PC-3 (cell line): ENCODE measurements at regions not wholly inside any gene's neighbourhood (a gene's known extent, or its start where the extent isn't known, plus 50 kb on each side); places are given as distances from the start of the nearest gene placed in this dataset.

Experiments used
- ATAC-seq: fragments of 200-7000 bp; cut with Tn5 transposase; 2 replicates; pipeline ENCODE4 v1.9.1; 2020; ENCODE audit warnings: mild to moderate bottlenecking, moderate library complexity
- BruUV-seq: library from RNA; stranded (reverse); fragments of 400-500 nt; replicated peaks from 2 replicates; lab custom pipeline; 2021; lab: Mats Ljungman, UMichigan
- CTCF ChIA-PET: fragments of 300-600 bp; sonication (Branson Sonifier 250); formaldehyde crosslinking; loops from one replicate; lab custom pipeline; 2022; ENCODE audit warnings: antibody characterized with exemption; lab: Charles Lee
- POLR2A ChIA-PET: fragments of 300-600 bp; sonication (Branson Sonifier 250); formaldehyde crosslinking; loops from one replicate; lab custom pipeline; 2022; ENCODE audit warnings: antibody characterized with exemption; ENCODE audit not compliant: unreplicated experiment; lab: Charles Lee
- DNase-seq: peaks from one replicate; pipeline ENCODE4 v3.0.0-alpha.2; 2015
- H2AFZ ChIP-seq: fragments of 300-600 bp; sonication (generic); 2 replicates; pipeline ENCODE4 v1.6.0; 2016; ENCODE audit warnings: antibody characterized with exemption, low read length
- H3F3A ChIP-seq: fragments of 300-600 bp; sonication (generic); one replicate; pipeline ENCODE4 v1.6.0; 2017; ENCODE audit warnings: antibody characterized with exemption, low read length, control low read depth, mild to moderate bottlenecking; ENCODE audit not compliant: unreplicated experiment
- H3K27ac ChIP-seq: fragments of 300-600 bp; sonication (generic); 2 replicates; pipeline ENCODE4 v1.5.1; 2016; ENCODE audit warnings: mild to moderate bottlenecking, low read length
- H3K27me3 ChIP-seq: fragments of 300-600 bp; sonication (generic); 2 replicates; pipeline ENCODE4 v1.6.1; 2016; ENCODE audit warnings: low read length, mixed read lengths
- H3K36me3 ChIP-seq: fragments of 300-600 bp; sonication (generic); 2 replicates; pipeline ENCODE4 v1.6.1; 2016; ENCODE audit warnings: low read depth, mixed run types, low read length, mixed read lengths
- H3K4me1 ChIP-seq: fragments of 300-600 bp; sonication (generic); 2 replicates; pipeline ENCODE4 v1.5.1; 2016; ENCODE audit warnings: low read length; ENCODE audit not compliant: insufficient read depth
- H3K4me2 ChIP-seq: fragments of 300-600 bp; sonication (generic); 2 replicates; pipeline ENCODE4 v1.6.0; 2016; ENCODE audit warnings: low read length
- H3K4me3 ChIP-seq: fragments of 300-600 bp; sonication (generic); 2 replicates; pipeline ENCODE4 v1.5.1; 2016; ENCODE audit warnings: mild to moderate bottlenecking, low read length, mixed read lengths
- H3K79me2 ChIP-seq: fragments of 300-600 bp; sonication (generic); 2 replicates; pipeline ENCODE4 v1.6.1; 2017; ENCODE audit warnings: low read length, mixed read lengths
- H3K9ac ChIP-seq: fragments of 300-600 bp; sonication (generic); 2 replicates; pipeline ENCODE4 v1.6.0; 2016; ENCODE audit warnings: mild to moderate bottlenecking, low read length
- H3K9me2 ChIP-seq: fragments of 300-600 bp; sonication (generic); replicated peaks from 2 replicates; pipeline ENCODE4 v1.6.1; 2016; ENCODE audit warnings: mixed run types, low read length, mixed read lengths
- H3K9me3 ChIP-seq: fragments of 300-600 bp; sonication (generic); 2 replicates; pipeline ENCODE4 v1.6.1; 2016; ENCODE audit warnings: low read length, mixed read lengths
- H4K20me1 ChIP-seq: fragments of 300-600 bp; sonication (generic); 2 replicates; pipeline ENCODE4 v1.6.1; 2016; ENCODE audit warnings: low read length, mixed read lengths
- EZH2 ChIP-seq: fragments of 300-600 bp; sonication (generic); IDR thresholded peaks from one replicate; pipeline ENCODE4 v1.6.1; 2017; ENCODE audit warnings: antibody characterized with exemption, mild to moderate bottlenecking, low read length; ENCODE audit not compliant: unreplicated experiment
- EZH2phosphoT487 ChIP-seq: fragments of 300-600 bp; sonication (generic); IDR thresholded peaks from 2 replicates; pipeline ENCODE4 v1.6.1; 2018; ENCODE audit warnings: mild to moderate bottlenecking, antibody characterized with exemption, low read length, borderline replicate concordance
- intact Hi-C: fragments of 100-400 bp; cut with micrococcal nuclease; formaldehyde crosslinking; loops from 2 replicates; pipeline ENCODE4 v1.9.0; 2023
- TF ChIP-seq, protein P1 (sequence below): fragments of 300-600 bp; sonication (generic); conservative IDR thresholded peaks from 2 replicates; pipeline ENCODE4 v1.5.1; 2017; ENCODE audit warnings: antibody characterized with exemption, low read depth, mild to moderate bottlenecking, low read length

- TF ChIP-seq EZH2: no peak
- no peak for DNase-seq
- Histone ChIP-seq H3K9ac (no peak overlapping the region), H3K4me2 (no peak overlapping the region), H2AFZ (no peak overlapping the region), H4K20me1 (no peaks in the 10 kb centered on the region), H3K4me3 (no peak overlapping the region), H3K4me1 (no peaks in the 10 kb centered on the region), H3F3A (no peaks in the 10 kb centered on the region), H3K36me3 (no peaks in the 10 kb centered on the region), H3K9me3 (no peaks in the 10 kb centered on the region), H3K27me3 (0 out of 2 replicates have a peak, but pooled peaks cover 6% of the 10 kb centered on the region), H3K9me2 (no peaks in the 10 kb centered on the region), H3K27ac (no peak overlapping the region), H3K79me2 (no peaks in the 10 kb centered on the region)
- CTCF ChIA-PET: no interaction called here
- no peak for ATAC-seq
- BruUV-seq: no TSS peak
- POLR2A ChIA-PET: no interaction called here
- intact Hi-C loops: no loop called here
Measured at GRCh38 chr1:90142697-90143096, 147.8 kb downstream of the ZNF326 start.

DNA sequence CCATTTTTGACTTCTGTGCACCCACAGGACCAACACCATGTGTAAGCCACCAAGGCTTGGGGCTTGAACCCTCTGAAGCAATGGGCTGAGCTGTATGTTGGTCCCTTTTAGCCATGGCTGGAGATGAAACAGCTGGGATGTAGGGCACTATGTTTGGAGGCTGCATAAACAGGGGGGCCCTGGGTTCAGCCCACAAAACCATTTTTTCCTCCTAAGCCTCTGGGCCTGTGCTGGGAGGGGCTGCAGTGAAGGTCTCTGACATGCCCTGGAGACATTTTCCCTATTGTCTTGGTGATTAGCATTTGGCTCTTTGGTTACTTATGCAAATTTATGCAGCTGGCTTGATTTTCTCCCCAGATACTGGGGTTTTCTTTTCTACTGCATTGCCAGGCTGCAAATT is 144.9 kb downstream of the ZNF326 start:
- POLR2A ChIA-PET: no interaction called here
- Histone ChIP-seq H3K4me1 (no peaks in the 10 kb centered on the region), H3K4me3 (no peak overlapping the region), H3K27ac (no peak overlapping the region), H3F3A (no peaks in the 10 kb centered on the region), H3K9ac (no peak overlapping the region), H3K9me2 (no peaks in the 10 kb centered on the region), H4K20me1 (no peaks in the 10 kb centered on the region), H3K27me3 (peaks cover 5% of the 10 kb centered on the region), H3K9me3 (no peaks in the 10 kb centered on the region), H2AFZ (no peak overlapping the region), H3K79me2 (no peaks in the 10 kb centered on the region), H3K36me3 (no peaks in the 10 kb centered on the region), H3K4me2 (no peak overlapping the region)
- CTCF ChIA-PET: no interaction called here
- BruUV-seq: no TSS peak
- ATAC-seq: no peak
- intact Hi-C loops: no loop called here
- DNase-seq: no peak
- TF ChIP-seq EZH2phosphoT487 (no peak), EZH2 (no peak)
- TF ChIP-seq, protein P1, sequence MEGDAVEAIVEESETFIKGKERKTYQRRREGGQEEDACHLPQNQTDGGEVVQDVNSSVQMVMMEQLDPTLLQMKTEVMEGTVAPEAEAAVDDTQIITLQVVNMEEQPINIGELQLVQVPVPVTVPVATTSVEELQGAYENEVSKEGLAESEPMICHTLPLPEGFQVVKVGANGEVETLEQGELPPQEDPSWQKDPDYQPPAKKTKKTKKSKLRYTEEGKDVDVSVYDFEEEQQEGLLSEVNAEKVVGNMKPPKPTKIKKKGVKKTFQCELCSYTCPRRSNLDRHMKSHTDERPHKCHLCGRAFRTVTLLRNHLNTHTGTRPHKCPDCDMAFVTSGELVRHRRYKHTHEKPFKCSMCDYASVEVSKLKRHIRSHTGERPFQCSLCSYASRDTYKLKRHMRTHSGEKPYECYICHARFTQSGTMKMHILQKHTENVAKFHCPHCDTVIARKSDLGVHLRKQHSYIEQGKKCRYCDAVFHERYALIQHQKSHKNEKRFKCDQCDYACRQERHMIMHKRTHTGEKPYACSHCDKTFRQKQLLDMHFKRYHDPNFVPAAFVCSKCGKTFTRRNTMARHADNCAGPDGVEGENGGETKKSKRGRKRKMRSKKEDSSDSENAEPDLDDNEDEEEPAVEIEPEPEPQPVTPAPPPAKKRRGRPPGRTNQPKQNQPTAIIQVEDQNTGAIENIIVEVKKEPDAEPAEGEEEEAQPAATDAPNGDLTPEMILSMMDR: no peak

DNA sequence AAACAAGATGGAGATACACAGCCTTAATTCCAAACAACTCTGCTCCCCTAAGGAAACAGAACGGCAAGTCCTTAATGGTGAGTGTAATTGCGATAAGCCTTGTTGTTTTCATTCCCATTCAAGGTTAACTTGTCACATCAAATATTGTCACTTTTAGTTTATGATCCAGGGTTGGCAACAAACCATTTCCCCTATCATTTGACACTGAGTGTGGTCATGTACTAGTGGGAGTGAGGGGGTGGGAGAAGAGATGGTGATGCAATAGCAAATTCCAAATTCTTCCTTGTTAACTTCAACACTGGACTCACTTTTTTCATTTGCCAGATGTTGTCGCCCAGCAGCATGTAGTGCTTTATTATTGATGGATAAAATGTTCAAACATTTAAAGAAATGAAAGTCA is 140.4 kb downstream of the ZNF326 start:
- CTCF ChIA-PET: no interaction called here
- no peak overlapping the region for H2AFZ ChIP-seq
- no peaks in the 10 kb centered on the region for H3K4me1 ChIP-seq
- DNase-seq (no peak), ATAC-seq (no peak)
- peaks cover 36% of the 10 kb centered on the region for H3K27me3 ChIP-seq
- BruUV-seq: no TSS peak
- no peaks in the 10 kb centered on the region for H3F3A ChIP-seq
- no peaks in the 10 kb centered on the region for H3K79me2 ChIP-seq
- H4K20me1 ChIP-seq: no peaks in the 10 kb centered on the region
- no peak overlapping the region for H3K27ac ChIP-seq
- no peak overlapping the region for H3K4me3 ChIP-seq
- POLR2A ChIA-PET: no interaction called here
- no peaks in the 10 kb centered on the region for H3K36me3 ChIP-seq
- no peaks in the 10 kb centered on the region for H3K9me2 ChIP-seq
- TF ChIP-seq, protein P1: no peak
- TF ChIP-seq EZH2phosphoT487: no peak
- TF ChIP-seq EZH2: no peak
- no peak overlapping the region for H3K4me2 ChIP-seq
- intact Hi-C loops: no loop called here
- H3K9ac ChIP-seq: no peak overlapping the region
- no peaks in the 10 kb centered on the region for H3K9me3 ChIP-seq
